Activated naive CD4-positive, alpha-beta T cell treated with anti-CD3 and anti-CD28 coated beads, Interleukin-2, amount 50 U/mL, for 72 hours (primary cell): ENCODE measurements at regions not wholly inside any gene's neighbourhood (a gene's known extent, or its start where the extent isn't known, plus 50 kb on each side); places are given as distances from the start of the nearest gene placed in this dataset.
A peak's percentile ranks its signal among the peaks of the same experiment; 100 is the strongest.
"Not testable (repeated sequence)": the region's sequence is repeated elsewhere in the genome, so short reads cannot be mapped to it uniquely, and the experiment has no call there.

Source experiments
- ATAC-seq, 2 donors: fragments of 150-1000 bp; cut with Tn5 transposase; 2 replicates each; pipeline ENCODE4 v1.10.0; 2021; ENCODE audit warnings: mild to moderate bottlenecking in 2 of 2, moderate library complexity in 2 of 2
- DNase-seq, 2 donors: peaks; one replicate each; pipeline ENCODE4 v3.0.0; 2021 to 2022; ENCODE audit warnings: low spot score in 2 of 2
- H3K27ac Mint-ChIP-seq, 2 donors: one replicate each; pipeline ENCODE4 v1.8.0; 2022; ENCODE audit warnings: mild to moderate bottlenecking in 2 of 2, mixed read lengths in 2 of 2
- H3K36me3 Mint-ChIP-seq, 2 donors: one replicate each; pipeline ENCODE4 v1.8.0; 2022; ENCODE audit warnings: mixed read lengths in 2 of 2
- H3K9me3 Mint-ChIP-seq, 2 donors: one replicate each; pipeline ENCODE4 v1.8.0; 2022; ENCODE audit warnings: mixed read lengths in 2 of 2

DNA sequence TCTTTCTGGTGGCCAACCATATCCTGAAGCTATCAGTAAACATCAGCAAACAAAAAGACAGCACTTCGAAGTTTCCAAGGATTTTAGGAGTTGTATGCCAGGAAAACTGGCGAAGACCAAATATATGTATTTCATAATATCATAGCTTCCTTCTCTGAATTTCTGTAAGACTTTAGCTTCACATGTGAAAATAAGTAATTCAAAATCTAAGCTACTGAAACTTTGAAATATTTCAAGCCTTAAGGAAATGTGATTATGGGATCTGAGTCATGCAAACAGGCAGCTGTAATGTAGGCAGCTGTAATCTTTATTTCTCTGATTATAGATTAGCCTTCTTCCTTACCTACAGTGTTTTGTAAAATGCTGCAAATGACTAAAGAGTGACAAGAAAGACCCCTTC lies 70.7 kb upstream of the ANKRD10 start:
- H3K27ac Mint-ChIP-seq, result no peak overlapping the region
- no peak for ATAC-seq
- H3K36me3 Mint-ChIP-seq, result no peaks in the 10 kb centered on the region
- DNase-seq, result no peak
- no peaks in the 10 kb centered on the region for H3K9me3 Mint-ChIP-seq

DNA sequence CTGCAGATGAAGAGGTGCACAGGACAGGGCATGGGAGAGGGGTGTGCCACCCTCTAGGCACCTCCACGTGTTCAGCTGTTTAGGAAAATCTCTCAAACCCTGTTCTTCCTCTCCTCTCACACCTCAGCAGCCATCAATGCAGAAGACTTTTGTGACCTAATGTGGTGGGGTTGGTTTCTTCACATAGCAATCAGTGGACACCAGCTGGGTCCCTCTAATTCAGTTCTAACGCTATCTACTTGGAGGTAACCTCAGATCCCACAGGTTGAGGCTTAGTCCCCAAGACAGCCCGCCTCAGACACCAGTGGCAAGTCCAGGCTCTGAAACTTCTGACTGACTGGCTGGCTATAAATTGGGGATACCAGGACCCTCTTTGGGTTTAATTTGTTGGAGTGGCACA lies 69.9 kb upstream of the ANKRD10 start:
- no peak for DNase-seq
- ATAC-seq, result no peak
- Mint-ChIP-seq H3K36me3 (peaks cover 0 to 4% of the 10 kb centered on the region in 2 donors), H3K9me3 (no peaks in the 10 kb centered on the region), H3K27ac (no peak overlapping the region)

DNA sequence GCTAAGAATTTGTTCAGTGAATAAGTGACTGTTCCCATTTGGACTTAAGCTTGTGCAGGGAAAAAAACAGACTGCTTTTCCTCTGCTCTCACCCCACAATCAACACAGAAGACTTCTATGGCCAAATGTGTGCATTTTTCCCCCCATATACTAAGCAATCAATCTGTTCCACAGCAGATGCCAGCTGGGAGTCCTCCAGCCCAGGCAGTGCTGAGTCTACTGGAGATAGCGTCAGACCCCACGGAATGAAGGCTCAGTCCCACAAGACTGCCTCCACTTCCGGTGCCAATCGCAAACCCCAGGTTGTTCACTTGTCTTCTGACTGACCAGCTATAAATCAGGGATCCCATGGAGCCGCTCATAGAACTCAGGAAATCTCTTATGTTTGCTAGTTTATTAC lies 69.5 kb upstream of the ANKRD10 start:
- no peak for ATAC-seq
- DNase-seq, result no peak
- no peaks in the 10 kb centered on the region for H3K9me3 Mint-ChIP-seq
- H3K36me3 Mint-ChIP-seq, result peaks cover 0 to 8% of the 10 kb centered on the region in 2 donors
- H3K27ac Mint-ChIP-seq, result no peak overlapping the region

DNA sequence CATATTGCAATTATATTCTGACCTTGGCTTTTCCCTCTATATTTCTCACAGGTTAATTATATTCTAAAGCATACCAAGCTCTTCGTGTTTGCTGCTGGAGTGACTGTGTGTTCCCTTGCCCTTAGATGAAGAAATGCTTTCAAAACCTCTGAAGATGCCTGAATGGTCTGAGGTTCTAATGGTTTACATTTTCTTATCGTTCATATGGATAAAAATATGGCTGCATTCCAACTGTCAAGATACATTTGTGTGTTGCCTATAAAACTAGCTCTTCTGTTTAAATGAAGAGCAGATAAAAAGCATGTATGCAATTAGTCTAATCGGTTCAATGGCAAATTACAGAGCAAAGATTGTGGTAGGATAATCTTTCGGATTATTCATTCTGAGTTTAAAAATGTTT lies 68.4 kb upstream of the ANKRD10 start:
- no peak for DNase-seq
- H3K36me3 Mint-ChIP-seq, result peaks cover 3 to 15% of the 10 kb centered on the region in 2 donors
- H3K9me3 Mint-ChIP-seq, result peaks cover 0 to under 1% of the 10 kb centered on the region in 2 donors

DNA sequence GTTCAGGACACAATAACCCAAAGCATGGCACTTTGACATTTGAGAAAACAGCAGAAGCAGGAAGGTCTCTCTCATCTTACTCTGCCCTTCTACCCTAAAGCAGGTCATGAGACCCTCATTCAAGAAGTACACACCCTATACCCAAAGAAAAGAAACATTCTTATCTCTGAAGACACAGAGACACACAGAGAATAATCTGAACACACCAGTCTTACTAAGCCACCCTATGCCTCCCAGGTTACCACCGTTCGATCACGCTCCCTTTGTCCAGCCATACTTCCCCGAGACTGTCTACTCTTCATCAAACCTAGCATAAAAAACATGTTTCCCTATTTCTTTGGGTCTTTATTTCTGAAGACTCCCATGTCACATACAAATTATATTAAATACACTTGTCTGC lies 66.5 kb upstream of the ANKRD10 start:
- Mint-ChIP-seq H3K9me3 (peaks cover 0 to 3% of the 10 kb centered on the region in 2 donors), H3K27ac (no peak overlapping the region), H3K36me3 (peaks cover 6 to 21% of the 10 kb centered on the region in 2 donors)
- DNase-seq (no peak), ATAC-seq (no peak)

More for the DNA sequence above, 68.4 kb upstream of the ANKRD10 start:
- ATAC-seq, result no peak
- no peak overlapping the region for H3K27ac Mint-ChIP-seq

DNA sequence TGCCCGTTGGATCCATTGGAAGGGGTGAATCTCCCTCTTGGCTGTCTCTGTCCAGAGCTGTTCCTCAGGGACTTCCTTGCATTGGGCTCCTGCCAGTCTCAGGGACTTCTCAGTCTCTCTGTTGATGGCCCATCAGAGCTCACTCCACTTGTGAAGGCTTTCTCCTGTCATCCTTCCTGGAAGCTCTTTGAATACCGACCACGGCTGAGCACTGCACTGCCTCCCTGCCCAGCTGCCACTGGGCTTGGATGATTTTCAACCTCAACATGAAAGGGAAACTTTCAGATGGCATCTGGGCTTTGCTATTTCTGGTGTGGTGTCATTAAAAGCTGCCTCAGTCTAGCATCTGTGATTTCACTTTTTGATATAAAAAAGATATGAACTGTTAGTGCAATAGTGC lies 66.1 kb upstream of the ANKRD10 start:
- ATAC-seq (no peak), DNase-seq (no peak)
- Mint-ChIP-seq H3K27ac (no peak overlapping the region), H3K9me3 (peaks cover 0 to 7% of the 10 kb centered on the region in 2 donors), H3K36me3 (peaks cover 6 to 26% of the 10 kb centered on the region in 2 donors)

DNA sequence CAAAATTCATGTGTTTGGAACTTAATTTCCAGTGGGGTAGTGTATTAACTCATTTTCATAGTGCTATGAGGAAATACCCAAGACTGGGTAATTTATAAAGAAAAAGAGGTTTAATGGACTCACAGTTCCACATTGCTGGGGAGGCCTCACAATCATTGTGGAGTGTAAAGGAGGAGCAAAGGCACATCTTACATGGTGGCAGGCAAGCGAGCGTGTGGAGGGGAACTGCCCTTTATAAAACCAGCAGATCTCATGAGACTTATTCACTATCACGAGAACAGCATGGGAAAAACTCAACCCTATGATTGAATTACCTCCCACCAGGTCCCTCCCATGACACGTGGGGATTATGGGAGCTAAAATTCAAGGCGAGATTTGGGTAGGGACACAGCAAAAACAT lies 64.3 kb upstream of the ANKRD10 start:
- not testable (repeated sequence) for ATAC-seq, H3K27ac Mint-ChIP-seq
- H3K36me3 Mint-ChIP-seq, result peaks cover 6 to 37% of the 10 kb centered on the region in 2 donors

DNA sequence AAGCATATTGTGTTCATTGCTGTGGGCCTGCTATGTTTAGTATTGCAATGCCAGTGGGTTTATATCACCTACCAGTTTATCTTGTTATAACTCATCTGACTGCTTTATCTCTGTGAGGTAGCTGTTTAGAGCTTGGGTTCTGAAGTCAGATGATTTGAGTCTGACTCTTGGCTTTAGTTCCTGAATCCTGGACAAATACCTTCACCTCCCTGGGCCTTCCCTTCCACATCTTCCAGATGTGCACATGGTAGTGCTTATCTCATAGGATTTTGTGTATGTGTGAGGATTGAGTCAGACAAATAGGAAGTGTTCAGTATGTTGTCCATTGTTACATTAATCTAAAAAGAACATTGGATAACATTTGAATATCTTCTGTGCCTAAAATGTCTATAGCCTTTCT lies 63.5 kb upstream of the ANKRD10 start:
- H3K9me3 Mint-ChIP-seq, result peaks cover 2 to 8% of the 10 kb centered on the region in 2 donors
- no peak for ATAC-seq
- no peak for DNase-seq
- peaks cover 6 to 40% of the 10 kb centered on the region in 2 donors for H3K36me3 Mint-ChIP-seq
- no peak overlapping the region for H3K27ac Mint-ChIP-seq

More for the DNA sequence above, 64.3 kb upstream of the ANKRD10 start:
- not testable (repeated sequence) for H3K9me3 Mint-ChIP-seq, DNase-seq

DNA sequence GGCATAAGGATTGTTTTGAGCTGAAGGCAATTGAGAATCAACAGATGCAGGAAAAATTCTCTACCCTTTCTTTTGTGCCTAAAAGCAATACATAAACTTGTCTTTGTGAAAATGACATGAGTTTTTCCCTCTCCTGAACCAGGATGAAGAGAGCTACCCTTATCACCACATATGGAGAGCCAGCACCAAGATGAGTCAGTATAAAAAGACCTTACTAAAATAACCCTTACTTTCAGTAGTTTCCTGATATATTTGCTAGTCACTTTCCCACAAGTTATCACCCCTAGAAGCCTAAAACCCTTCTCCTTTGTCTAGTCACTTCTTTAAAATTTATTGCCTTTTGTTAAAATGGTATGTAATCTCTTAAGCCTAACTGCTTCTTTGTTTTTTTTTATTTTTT lies 61.9 kb upstream of the ANKRD10 start:
- DNase-seq (no peak), ATAC-seq (no peak)
- Mint-ChIP-seq H3K9me3 (peaks cover 4 to 19% of the 10 kb centered on the region in 2 donors), H3K36me3 (peaks cover 6 to 49% of the 10 kb centered on the region in 2 donors), H3K27ac (no peak overlapping the region)

DNA sequence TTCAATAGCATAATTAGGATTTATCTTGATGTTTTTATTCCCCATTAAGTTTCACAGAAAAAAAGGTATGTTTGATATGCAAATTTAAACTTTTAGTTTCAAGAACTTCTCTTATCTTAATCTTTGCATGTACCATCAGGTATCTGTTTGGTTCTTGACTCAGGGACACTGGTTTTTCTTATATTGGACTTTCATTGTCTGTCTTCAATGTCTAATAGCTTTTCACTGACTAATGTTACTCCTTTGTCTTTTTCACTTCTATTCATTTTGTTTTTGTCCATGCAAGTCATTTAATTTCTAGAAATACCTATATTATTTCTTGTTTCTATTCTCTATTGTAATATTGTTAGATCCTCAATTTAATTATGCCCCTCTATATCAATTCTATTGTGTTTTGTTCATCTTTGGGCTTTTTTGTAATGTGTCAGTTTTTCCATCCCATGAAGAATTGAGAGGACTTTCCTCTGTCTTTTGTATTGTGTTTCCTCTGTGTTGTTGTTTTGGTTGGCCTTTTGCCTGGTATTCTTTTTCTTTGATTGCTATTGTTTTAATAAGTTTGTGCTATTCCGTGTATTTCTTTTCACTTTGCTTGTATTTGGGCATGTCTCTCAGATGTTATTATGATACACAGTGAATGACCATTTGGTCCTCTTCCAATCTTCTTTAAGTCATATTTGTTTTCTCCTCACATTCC lies 58.3 kb upstream of the ANKRD10 start:
- Mint-ChIP-seq H3K27ac (no peak overlapping the region), H3K36me3 (peaks cover 5 to 53% of the 10 kb centered on the region in 2 donors), H3K9me3 (peaks cover 4 to 29% of the 10 kb centered on the region in 2 donors)
- ATAC-seq (no peak), DNase-seq (no peak)

DNA sequence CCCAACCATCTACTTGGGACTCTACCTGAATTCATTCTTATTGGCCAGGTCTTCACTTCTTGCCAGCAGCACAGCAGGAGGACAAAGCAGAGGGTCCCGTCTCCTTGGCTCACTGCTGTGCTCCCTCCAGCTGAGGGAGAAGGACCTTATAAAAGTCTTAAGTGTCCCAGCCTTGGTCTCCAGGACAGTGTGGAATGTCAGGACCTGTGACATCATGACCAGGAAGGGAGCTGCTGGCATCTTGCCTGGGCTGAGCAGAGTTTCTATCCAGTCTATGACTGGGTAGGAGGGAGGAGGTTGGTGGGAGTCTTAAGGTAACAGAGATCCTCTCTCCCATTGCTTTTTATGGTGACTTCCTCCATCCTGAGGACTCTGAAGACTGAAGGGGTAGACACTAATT lies 56.6 kb upstream of the ANKRD10 start:
- DNase-seq (no peak), ATAC-seq (no peak)
- Mint-ChIP-seq H3K9me3 (peaks cover 18 to 43% of the 10 kb centered on the region in 2 donors), H3K36me3 (peaks cover 19 to 65% of the 10 kb centered on the region in 2 donors), H3K27ac (no peak overlapping the region)

DNA sequence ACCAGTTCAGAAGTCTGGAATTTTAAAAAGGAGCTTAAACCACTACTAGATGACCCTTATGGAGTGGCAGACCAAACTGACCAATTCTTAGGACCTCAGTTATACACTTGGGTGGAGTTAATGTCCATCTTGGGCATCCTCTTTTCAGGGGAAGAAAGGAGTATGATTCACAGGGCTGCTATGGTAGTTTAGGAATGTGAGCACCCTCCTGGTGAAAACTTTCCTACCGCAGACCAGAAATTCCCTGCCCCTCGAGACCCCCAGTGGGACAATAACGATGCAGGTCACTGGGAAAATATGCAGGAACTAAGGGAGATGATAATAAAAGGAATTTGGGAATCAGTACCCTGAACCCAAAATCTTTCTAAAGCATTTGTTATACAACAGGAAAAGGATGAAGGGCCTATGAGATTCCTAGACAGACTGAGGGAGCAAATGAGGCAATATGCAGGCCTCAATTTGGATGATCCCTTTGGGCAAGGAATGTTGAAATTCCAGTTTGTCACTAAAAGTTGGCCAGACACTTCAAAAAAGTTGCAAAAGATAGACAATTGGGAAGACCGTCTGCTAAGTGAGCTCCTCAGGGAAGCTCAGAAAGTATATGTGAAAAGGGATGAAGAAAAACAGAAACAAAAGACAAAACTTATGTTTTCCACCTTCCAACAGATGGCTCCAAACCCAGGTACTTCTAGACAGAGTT lies 52.4 kb upstream of the ANKRD10 start:
- DNase-seq, ATAC-seq: not testable (repeated sequence)
- H3K9me3 Mint-ChIP-seq, result peaks cover 40 to 47% of the 10 kb centered on the region in 2 donors
- peaks cover 55 to 75% of the 10 kb centered on the region in 2 donors for H3K36me3 Mint-ChIP-seq
- peak overlapping the region; percentile 82 to 90 for H3K27ac Mint-ChIP-seq

DNA sequence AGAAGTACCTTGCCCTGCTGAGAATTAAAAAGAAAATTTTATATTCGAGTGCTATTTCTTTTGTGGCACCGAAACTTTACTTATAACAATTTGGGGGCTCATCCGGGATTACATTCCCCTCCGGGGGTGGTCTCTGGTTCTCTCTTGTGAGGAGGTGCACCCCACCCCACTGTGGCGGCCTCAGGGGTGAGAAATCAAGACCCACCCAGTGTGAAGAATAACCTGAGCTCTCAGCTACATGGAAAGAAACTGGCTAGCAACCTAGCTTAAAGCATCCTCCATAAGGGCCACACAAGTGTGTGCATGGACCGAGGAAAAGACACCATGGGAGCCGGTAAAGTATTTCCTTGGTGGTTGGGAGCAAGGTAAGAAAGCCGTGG lies 50.9 kb upstream of the ANKRD10 start:
- Mint-ChIP-seq H3K36me3 (peaks cover 60 to 77% of the 10 kb centered on the region in 2 donors), H3K27ac (peak overlapping the region; percentile 82 to 90), H3K9me3 (peaks cover 40 to 49% of the 10 kb centered on the region in 2 donors)
- DNase-seq (no peak), ATAC-seq (no peak)

DNA sequence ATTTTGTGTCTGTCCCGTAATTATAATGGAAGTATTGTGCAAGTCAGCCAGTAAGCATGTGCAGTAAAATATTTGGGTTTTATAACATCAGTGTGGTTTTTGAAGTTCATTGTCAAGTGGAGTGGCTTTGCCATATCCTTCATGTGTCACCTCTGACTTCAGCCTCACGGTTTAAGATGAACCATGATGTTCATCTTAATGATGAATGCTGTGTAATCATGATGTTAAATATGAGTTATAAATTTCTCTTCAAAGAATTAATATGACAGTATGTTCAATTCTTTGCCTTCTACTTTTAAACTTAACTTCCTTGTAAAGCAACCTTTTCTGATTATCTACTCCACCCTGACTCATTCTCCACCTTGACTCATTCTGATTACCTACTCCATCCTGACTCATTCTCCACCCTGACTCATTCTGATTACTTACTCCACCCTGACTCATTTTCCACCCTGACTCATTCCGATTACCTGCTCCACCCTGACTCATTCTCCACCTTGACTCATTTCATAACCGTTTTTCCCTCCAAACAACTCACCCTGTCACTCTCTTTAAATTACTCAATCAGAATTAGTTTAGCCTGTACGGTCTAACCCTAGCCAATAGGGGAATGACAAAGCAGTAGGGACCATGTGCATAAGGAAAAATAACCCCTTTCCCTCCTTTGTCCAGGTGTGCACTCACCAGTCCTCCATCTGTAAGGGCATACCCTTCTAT lies 50.3 kb upstream of the ANKRD10 start:
- ATAC-seq (peak; percentile 97 to 99), DNase-seq (peak in 1 of 2 donors; percentile 52)
- H3K36me3 Mint-ChIP-seq, result peaks cover 60 to 72% of the 10 kb centered on the region in 2 donors
- peaks cover 40 to 45% of the 10 kb centered on the region in 2 donors for H3K9me3 Mint-ChIP-seq
- H3K27ac Mint-ChIP-seq, result peak overlapping the region; percentile 82 to 90
